HG03558 (cell line): ENCODE measurements at regions not wholly inside any gene's neighbourhood (a gene's known extent, or its start where the extent isn't known, plus 50 kb on each side); places are given as distances from the start of the nearest gene placed in this dataset.

Experiments
- ATAC-seq: cut with Tn5 transposase; IDR thresholded peaks from one replicate; pipeline ENCODE4 v1.9.1; 2021; ENCODE audit warnings: moderate number of reproducible peaks; ENCODE audit not compliant: unreplicated experiment; ENCODE audit errors: extremely low read depth

- ATAC-seq: no peak
These were observed 956.1 kb downstream of the ADGRL3 start for GRCh38 chr4:62156205-62156604.

GRCh38 chr4:62145276-62145675, 945.1 kb downstream of the ADGRL3 start:
- no peak for ATAC-seq

- no peak for ATAC-seq
These were observed 944.3 kb downstream of the ADGRL3 start for GRCh38 chr4:62144431-62144830.

GRCh38 chr4:62135565-62136156, 935.5 kb downstream of the ADGRL3 start:
- no peak for ATAC-seq

GRCh38 chr4:62133977-62134376, 933.9 kb downstream of the ADGRL3 start:
- no peak for ATAC-seq

- ATAC-seq: no peak
These were observed 933.2 kb downstream of the ADGRL3 start for GRCh38 chr4:62133101-62133897.

GRCh38 chr4:62131049-62131448, 930.9 kb downstream of the ADGRL3 start:
- ATAC-seq: no peak

GRCh38 chr4:62130637-62131036, 930.5 kb downstream of the ADGRL3 start:
- ATAC-seq: no peak

- ATAC-seq: no peak
These were observed 930.1 kb downstream of the ADGRL3 start for GRCh38 chr4:62130230-62130629.
